NCI-H2171 (cell line): ENCODE measurements at regions not wholly inside any gene's neighbourhood (a gene's known extent, or its start where the extent isn't known, plus 50 kb on each side); places are given as distances from the start of the nearest gene placed in this dataset.

Experiments
- DNase-seq: peaks from one replicate; lab custom pipeline; 2025; lab: John Stamatoyannopoulos, UW

DNA sequence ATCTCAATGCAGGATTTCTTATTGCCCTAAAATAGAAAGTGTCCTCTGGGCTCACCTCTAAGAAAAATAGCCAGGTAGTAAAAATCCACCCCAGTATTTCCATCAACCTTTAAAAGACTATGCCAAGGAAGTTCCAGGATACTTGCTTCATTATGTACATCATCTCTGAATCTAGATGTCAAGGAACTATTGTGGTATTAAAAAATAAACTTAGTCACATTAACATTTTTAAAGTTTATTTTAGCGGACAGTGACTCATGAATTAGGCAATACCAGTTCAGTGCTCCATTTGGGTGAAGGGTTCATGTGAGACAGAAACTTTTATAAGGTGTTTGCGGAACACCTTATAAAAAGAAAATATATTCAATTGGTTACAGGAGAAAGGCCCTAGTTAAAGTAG lies 209.2 kb downstream of the ADAM29 start:
- no peak for DNase-seq

DNA sequence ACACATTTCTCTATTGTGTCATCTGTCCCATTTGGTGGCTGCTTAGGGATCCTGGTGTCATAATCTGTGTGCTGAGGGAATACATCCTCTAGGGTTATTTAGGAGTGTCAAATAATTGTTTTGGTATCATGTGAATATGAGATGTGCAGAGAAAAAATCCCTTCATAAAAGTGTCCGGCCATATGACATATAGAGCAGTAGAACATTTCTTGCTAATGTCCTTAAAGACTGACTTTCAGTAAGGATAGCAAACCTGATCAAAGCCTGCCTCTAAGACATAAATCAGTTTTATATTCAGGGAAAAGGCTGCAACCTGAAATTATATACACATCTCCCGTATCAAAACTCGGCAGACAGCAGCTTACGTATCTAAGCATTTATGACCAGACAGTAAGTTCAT lies 211.6 kb downstream of the ADAM29 start:
- no peak for DNase-seq

DNA sequence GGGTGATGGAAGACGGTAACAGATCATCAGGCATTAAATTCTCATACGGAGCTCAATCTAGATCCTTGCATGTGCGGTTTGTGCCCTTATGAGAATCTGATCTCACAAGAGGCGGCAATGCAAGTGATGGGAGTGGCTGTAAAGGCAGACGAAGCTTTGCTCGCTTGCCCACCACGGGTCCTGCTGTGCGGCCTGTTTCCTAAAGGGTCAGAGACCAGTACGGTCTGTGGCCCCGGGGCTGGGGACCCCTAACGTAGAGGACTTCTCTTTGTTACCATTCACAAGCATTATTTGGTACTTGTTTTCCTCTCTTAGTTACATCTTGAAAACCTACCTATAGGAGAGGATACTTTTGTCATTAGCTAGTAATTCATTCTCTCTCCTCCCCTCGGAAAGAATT lies 221.0 kb downstream of the ADAM29 start:
- DNase-seq: no peak

DNA sequence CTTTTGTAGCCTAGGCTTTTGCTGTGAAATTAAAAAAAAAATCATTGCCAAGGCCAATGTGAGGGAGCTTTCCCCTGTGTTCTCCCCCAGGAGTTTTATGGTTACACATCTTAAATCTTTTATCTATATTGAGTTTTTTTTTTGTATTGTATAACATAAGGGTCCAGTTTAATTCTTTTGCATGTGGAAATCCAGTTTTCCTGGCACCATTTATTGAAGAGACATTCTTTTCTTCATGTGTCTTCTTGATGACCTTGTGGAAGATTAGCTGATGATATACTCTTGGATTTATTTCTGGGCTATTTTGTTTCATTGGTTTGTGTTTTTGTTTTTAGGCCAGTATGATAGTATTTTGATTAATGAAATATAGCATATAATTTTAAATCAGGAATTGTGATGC lies 225.0 kb downstream of the ADAM29 start:
- no peak for DNase-seq

DNA sequence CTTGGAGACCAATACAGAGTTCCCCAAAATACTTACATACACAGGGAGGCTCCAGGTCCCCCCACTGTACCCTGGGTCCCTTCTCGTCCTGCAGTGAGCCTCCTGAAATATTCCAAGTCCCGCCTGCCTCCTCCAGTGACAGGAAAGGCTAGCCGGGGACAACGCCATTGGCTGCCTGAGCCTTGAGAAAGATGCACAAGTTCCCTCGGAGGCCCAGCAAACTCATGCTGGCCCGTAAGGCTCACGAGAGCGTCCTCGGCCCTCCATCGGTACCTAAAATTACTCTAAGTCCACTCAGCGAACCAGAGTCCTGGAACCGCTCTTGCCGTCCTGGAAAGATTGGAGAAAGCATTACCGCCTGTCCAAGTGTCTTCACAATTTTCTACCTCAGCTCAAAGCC lies 228.6 kb downstream of the ADAM29 start:
- DNase-seq: no peak

DNA sequence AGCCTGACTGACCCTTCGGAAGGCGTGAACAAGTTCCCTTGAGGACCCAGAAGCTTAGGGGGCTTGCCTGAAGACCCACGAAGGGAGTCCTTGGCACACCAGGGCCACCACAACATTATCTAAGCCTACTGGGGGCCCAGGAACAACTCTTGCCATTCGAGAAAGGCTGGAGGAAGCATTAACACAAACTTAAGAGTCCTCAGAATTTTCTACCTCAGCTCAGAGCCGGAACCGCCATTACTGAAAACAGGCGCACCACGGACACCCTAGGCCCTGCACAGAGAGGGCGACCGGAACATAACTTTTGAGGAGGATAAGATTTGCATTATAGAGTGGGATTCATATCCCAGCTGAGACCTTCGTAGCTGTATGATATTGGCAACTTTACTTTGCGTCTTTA lies 229.1 kb downstream of the ADAM29 start:
- no peak for DNase-seq

DNA sequence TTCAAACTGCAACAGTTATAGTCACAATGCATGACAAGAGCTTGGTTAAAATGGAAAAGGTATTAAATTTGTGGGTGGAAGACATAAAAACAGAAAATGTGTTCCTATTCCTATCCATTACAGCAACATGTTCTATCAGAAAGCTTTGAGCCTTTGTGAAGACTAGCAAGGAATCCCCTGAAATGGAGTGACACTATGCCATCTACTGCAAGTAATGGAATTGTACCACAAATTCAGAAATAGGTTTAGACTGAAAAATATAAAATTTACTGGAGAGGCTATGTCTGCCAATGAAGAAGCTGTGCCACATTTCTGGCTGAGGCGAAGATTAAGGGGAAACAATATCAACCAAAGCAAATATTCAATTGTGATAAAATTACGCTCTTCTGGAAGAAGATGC lies 247.9 kb downstream of the ADAM29 start:
- DNase-seq: no peak

DNA sequence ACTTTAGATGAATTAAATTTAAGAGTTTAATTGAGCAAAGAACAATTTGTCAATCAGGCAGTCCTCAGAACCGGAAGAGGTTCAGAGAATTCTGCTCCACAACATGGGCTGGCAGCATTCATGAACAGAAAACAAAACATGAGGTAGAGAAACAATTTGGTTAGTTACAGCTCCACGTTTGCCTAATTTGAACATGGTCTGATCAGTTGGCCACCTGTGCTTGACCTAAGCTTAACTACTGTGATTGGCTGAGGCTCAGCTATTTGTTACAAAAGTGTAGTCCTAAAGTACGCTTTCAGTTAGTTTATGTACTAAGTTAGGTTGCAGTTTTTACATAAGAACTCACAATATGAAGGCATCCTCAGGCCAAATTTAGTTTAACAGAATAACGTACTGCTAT lies 258.6 kb downstream of the ADAM29 start:
- no peak for DNase-seq

DNA sequence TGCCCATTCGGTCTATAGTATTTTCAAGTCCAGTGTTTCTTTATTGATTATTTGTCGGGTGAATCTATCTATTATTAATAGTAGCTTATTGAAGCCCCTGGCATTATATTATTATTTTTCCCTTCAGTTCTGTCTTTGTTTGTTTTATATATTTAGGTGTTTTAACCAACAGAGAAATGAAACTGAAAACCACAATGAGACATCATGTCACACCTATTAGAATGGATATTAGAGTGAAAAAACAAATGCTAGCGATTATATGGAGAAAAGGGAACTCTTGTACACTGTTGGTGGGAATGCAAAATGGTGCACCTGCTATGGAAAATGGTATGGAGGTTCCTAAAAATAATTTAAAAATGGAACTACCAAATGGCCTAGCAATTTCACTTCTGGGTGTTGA lies 272.5 kb downstream of the ADAM29 start:
- DNase-seq: no peak

DNA sequence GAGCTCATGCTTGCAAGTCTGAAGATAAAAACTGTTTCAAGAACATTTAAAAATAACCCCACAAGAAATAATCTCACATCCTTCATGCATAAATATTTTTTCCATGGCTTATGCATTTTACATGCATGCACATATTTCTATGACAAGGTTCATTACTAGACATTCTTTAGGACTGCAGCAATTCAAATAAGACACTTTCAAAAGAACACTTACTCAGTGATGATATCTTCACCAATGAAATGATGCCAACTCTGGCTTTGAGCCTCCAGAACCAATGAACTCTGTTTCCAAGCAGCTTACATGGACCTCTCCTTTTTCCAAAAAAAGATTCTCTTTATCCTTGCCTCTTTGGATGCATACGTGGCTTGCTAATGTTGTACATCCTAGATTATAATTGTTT lies 279.9 kb downstream of the ADAM29 start:
- DNase-seq: no peak

DNA sequence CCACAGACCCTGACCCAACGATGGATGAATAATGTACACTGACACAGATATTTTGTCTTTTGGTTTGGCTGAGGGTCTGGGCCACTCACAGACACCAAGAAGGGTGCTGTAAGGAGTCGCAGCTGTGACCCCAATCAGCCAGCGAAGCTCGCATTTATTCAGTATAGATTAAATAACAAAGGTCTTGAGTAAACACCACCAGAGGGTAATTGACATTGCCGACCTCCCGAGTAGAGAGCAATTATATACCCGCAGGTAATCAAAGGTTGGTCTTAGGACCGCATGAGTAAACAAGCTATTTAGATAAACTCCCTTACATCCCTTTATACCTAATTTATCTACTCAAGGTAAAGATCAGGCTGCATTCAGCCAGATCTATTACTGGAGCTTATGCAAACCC lies 297.1 kb downstream of the ADAM29 start:
- no peak for DNase-seq

DNA sequence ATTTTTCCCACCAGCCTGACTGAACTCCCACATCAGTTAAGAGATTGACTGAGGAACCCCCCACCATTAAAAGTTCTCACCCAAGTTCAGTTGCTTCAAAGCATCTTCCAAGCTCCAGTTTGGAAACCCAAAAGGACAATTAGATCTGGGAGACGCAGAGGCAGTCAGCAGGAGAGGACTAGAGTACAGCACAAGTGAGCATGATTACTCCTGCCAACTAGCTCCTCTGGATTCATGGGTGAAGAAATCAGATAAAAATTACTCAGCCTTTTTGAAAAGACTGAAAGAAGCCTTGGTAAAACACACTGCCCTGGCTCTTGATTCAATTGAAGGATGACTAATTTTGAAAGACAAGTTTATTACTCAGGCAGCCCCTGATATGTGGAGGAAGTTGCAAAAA lies 297.5 kb downstream of the ADAM29 start:
- no peak for DNase-seq

DNA sequence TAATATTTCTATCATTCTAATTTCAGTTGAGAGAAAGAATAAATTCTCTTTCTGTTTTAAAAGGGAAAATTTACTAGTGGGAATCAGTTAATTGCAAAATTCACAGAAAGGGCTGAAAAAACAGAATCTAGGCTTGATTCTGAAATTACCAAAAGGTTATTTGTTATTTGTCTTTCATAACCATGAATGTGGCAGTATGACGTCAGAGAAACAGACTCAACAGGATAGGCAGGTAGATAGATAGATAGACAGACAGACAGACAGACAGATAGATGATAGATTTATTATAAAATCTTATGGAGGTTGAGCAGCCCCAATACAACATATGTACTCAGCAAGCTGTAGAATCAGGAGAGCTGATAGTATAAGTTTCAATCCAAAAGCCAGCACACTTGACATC lies 311.0 kb downstream of the ADAM29 start:
- no peak for DNase-seq

DNA sequence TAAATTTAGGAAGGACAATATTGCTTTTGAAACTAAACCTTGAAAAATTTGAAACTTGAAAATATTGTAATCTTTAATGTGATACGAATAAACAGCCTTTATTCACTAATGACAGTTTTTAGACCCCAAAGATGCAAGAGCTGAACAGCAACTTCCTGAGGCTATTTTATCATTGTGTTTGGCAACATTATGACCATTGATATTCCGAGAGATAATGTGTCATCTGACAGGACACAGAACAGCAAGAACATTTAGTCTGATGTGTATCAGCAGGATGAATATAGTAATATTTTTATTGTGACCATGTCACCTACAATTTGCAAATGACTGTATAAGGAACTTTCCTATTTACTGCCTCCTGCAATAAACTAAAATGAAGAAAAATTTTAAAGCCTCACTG lies 316.0 kb downstream of the ADAM29 start:
- no peak for DNase-seq

DNA sequence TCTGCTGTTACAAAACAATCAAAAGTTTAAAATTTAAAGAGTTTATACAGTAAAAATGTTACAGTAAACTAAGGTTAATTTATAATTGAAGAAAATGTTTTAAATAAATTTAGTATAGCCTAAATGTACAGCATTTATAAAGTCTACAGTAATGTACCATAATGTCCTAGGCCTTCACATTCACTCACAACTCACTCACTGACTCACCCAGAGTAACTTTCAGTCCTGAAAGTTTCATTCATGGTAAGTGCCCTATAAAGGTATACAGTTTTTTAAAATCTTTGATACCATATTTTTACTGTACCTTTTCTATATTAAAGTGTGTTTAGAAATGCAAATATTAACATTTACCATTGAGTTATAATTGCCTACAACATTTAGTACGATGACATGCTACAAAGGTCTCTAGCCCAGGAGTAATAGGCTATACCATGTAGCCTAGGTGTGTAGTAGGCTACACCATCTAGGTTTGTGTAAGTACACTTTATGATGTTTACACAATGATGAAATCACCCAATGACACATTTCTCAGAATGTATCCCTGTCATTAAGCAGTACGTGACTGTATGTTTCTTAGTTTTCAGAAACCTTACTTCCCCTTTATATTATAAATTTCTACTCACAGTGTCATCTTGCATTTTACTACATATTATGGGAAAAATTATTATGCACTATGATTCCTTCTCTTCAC lies 320.8 kb downstream of the ADAM29 start:
- DNase-seq: no peak

DNA sequence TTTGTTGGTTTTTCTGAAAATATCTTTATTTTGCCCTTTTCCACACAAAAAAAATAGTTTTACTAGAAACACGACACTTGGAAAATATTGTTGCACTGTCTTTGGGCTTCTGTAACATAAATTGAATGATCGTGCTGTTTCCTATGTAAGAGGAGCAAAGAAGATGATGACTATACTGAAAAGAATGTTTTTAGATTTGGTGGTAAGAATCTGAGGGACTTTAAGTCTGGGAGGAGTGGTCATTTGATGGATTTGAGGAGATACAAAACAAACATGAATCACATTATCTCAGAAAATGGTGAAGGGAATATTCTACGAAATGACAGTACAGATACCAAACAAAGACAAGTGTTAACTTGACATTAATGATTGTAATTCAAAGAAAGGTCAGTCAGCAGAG lies 328.8 kb downstream of the ADAM29 start:
- no peak for DNase-seq

DNA sequence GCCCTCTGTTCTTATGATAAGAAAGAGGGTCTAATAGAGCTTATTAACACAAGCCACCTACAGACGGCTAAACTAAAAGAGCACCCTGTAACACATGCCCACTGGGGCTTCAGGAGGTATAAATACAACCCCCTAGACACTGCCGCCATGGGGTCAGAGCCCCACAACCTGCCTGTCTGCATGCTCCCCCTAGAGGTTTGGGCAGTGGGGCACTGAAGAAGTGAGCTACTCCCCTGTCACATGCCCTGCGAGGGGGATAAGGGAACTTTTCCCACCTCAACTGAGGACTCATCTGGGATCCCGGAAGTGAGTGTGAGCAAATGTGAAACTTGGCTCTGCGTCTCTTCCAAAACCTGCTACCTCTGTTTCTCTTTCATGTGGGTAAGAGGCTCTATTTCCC lies 334.5 kb downstream of the ADAM29 start:
- DNase-seq: no peak

DNA sequence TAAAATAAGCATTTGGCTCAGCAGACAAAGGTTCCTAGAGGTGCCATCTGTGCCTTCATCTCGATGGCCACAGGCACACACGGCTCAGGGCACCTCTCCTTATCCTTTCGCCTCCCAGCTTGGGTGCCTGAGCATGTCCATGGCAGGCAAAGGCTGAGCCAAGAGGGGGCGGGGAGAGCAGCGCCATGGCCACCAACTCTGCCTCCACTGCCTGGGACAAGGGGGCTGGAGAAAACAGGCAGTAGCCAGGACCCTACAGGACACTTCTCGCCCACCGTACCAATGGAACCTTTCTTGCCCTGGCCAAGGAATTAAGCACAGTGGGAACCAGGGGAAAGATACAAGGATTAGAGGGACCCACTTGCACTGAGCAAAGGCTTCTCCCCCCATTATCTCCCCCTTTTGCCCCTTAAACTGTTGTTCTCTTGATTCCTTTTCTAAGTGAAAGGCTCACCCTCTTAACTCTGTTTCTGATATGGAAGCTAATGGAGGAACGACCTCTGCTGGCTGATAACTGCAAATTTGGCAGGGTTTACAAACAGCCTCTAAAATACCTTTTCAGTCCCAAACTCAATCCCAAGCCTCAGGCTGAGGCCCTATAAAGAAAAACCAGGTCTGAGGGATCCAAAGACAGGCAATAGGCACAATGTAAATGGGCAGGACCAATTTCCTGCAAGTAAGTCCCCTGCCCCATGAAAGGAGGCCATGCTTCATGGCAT lies 335.2 kb downstream of the ADAM29 start:
- DNase-seq: no peak

DNA sequence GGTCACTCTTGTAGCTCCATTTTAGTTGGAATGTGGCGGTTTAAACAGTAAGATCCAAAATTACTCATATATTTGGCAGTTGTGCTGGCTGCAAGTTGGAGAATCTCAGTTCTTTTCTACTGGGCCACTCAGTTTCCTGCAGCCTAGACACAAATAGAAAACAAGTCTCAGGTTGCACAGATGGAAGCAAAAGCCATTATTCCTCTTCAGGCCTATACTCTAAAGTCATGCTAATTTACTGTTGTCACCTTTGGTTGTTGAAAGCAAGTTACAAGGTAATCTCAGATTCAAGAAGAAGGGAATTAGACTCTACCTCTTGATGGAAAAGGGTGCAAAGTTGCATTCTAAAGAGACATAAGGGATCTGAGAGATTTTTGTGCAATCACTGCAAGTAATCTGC lies 345.4 kb downstream of the ADAM29 start:
- no peak for DNase-seq

DNA sequence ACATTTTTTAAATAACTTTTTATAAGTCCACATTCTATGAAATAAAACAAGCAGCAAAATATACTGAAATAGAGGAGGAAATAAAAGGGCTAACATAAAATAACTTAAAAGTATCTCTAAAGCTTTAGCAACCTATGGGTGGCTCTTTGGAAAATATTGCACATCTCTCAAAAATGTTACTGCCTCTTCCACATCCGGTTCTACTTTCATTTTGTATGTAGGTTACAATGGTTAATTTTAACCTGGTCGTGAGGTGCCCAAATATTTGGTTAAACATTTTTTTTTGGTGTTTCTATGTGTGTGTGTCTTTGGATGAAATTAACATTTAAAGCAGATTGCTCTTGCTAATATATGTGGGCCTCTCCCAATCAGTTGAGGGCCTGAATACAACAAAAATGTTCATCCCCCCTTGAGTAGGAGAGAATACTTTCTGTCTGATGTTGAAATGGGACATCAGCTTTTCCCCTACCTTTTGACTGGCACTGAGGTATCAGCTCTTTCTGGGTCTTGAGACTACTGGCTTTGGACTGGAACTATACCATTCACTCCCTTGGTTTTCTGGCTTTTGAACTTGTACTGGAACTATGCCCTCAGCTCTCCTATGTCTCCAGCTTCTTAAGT lies 353.0 kb downstream of the ADAM29 start:
- DNase-seq: no peak

DNA sequence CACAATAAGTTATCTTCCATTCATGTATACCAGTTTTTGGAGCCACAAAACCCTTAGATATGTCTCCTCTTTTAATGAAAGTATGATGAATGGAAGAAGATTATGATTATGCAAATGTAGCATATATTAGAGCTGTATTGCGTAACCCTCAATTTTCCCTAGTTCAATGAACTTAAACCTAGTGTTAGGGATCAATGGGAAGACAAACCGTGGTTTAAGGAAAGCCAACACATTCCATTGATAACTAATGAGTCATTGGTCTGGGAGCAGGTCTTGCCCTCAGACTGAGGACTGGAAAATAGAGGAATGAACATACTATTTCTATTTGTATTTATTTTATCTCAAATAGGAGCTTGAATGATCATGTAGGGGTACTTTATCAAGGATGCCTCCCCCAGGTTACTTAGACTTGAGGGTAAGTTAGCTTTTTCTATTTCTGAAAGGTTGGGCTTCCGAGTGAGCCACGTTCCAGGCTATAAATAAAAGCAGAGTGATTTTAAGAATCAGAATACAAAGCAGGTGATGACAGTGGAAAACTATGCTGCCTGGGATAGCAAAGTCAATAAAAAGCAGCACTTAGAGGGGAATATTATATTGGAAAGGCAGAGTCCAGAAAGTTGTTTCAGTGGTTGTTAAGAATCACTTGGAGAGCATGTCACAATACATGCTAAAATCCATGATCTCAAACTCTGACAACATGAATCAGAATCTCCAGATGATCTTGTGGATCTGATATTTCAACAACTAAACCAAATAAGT lies 356.0 kb downstream of the ADAM29 start:
- no peak for DNase-seq

DNA sequence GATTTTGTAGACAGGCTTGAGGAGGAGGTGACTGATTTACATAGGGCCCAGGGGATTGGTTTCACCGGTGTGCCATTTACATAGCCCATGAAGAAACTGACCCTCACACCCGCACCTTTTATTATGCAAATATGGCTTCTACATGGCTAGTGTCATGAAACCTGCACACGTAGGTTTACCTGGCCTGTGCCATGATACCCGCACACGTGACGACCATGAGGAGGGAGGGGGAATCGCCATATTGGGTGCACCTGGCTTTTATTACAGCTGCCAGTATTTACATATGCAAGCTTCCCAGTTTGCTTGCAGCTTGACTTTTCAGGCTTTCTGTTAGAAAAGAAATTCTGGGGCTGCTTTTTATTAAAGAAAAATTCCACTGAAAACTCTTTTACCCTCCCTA lies 359.7 kb downstream of the ADAM29 start:
- no peak for DNase-seq

DNA sequence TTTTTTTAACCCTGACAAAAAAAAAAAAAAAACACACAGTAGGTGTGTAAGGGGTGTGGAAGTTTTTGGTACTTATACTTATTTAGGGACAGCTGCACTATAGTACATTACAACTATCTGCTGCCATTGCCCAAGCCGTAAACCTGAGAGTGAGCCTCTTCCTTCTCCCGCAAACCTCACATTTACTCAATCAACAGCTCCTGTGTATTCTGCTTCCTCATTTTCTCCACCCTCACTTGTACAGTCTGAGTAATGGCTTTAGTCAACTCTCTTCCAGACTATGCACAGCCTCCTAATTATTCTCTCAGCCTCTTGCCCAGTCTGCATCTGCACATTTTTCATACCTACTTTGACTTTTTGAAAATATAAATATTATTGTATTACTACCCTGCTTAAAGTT lies 362.0 kb downstream of the ADAM29 start:
- DNase-seq: no peak
